Stimulated activated CD4-positive, alpha-beta T cell treated with anti-CD3 and anti-CD28 coated beads, Interleukin-4, amount 100 ng/mL, for 4 hours (primary cell): ENCODE measurements at regions not wholly inside any gene's neighbourhood (a gene's known extent, or its start where the extent isn't known, plus 50 kb on each side); places are given as distances from the start of the nearest gene placed in this dataset.
A peak's percentile ranks its signal among the peaks of the same experiment; 100 is the strongest.

Experiments
- DNase-seq, 2 experiments: peaks; one replicate each; pipeline ENCODE4 v3.0.0-alpha.2; 2020

DNA sequence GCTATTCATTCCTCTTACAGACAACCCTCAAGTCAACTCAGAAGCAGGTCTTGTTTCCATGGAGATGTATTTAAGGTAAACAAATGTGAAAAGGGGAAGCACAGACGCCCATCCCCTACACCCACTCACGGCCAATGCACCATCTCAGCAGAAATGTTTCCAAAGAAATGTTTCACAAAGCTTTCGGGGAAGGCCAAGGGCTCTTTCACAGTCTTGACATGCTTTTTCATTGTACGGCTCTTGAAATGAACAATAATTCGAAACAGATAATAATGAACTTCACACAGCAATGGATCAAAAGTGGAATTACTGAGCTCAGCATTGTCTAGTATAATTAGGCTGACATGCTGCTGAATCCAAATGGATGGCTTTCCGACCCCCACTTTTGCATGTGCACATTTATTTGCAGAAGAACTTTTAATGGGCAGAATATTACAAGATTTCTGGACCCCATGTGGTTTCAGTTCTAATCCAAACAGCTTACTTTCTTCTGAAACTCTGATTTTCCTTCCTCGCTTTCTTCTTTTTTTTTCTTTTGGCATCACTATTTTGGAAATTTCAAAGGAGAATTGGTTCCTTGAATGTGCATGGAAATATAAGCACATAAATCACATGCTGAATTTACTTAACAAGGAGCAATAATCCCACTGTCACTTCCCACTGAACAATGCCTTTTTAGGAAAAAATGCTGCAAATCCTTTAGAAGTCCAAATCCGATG, 160.9 kb downstream of the SMIM20 start:
- peak; percentile 48 to 65 for DNase-seq

DNA sequence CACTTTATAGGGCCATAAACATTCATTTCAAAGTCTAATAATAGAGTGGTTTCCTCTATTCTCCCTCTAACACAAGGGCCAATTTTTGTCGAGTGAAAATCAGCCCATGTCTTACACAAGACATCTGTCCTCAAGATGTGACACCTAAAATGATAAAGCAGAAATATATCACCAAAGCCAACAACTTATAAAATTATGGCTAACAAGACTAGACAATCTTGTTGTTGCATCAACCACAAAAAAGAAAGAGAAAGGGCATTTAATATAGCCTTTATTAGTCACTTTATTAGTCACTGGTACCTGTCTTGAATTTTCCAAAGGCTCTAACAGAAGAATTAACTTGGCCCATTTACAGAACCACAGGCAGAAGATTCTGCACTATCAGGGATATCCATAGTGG, 161.6 kb downstream of the SMIM20 start:
- no peak for DNase-seq

DNA sequence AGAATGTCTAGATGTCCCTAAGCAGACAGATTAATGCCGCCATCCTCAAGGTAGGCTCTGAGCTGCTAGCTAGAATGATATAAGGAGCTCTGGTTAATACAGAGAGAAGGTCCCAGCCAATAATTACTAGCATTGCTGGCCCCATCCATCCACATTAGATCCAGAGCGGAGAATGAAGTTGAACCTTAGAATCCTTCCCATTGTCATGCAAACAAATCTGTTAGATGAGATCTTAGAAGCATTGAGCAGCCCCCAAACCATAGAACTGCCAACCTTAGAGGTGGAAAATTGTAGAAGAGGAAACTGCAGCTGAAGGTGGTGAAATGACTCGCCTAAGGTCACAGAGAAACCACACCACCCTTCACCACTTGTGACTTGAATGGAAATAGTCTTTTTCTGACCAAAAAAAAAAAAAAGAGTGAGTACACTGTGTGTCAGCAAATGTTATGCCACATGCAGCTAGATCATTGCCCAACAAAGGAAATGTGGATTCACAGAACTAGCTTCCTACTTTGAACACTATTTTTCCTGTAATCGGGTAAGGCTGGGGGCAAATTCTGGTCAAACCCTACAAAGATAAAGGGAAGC, 162.1 kb downstream of the SMIM20 start:
- DNase-seq: peak in 1 of 2 experiments; percentile 39

DNA sequence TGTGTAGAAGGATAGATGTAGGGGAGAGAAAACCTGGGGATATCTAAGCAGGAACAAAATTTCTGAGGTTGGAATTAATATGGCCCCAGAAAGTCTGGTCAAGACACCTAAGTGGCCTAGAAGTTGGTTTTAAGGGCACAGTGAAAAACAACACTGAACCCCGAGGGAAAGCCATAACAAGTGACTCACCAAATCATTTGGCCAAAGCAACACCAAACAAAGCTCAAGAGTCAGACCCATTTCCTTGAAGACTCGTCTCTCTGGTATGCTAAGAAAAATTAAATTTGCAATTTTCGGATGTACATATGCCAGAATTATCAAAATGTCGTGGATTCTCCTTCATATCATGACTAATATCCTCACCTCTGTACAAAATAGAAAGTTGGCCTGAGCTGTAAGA, 162.9 kb downstream of the SMIM20 start:
- DNase-seq: no peak

DNA sequence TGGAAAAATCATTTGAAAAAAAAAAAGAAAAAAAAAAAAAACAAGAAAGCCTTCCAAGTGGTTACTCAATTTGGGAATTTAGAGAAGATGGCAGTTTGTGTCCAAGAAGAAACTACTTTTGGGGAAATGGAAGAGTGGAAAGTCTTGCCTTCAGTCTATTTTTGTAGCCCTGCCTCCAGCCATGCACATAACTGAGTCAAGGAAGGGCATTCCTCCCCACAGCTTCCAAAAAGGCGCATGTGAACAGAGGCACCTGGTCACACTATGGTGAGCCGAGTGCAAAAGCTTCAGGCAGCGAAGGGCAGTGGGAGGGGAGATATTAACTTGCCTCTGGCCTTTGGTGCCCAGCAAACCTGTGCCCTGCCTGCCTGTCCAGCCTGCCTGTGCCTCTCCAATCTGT, 163.7 kb downstream of the SMIM20 start:
- no peak for DNase-seq

DNA sequence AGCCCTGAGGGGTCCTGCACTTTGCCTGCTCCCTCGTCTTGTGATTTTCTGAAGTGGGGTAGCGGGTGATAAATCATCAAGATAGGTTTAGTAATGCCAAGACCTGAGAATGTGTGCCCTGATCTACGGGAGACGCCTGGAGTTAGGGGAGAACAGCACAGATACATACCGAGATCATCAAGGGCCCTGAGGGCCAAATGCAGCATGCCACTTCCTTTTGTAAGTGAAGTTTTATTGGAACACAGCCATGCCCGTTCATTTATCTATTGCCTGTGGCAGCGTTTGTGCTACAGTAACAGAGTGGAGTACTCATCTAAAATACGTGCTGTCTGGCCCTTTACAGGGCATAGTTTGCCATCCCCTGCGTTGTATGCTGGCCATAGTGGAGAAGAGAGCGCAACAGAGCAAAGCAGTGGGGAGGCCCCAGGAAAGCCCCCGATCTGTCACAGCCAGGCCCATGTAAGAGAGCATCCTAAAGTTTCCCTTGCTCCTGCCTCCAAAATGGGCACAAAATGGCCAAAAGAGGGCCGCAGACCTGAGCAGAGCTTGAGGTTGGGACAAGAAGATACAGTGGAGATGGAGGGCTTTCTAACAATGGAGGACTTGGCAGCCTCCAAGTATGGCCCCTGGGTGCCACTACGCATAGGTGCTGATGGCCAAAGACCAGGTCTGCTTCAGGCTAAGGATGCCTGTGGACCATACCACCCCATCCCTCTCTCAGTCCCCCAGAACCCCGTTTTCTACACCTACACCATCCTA, 167.0 kb downstream of the SMIM20 start:
- no peak for DNase-seq

DNA sequence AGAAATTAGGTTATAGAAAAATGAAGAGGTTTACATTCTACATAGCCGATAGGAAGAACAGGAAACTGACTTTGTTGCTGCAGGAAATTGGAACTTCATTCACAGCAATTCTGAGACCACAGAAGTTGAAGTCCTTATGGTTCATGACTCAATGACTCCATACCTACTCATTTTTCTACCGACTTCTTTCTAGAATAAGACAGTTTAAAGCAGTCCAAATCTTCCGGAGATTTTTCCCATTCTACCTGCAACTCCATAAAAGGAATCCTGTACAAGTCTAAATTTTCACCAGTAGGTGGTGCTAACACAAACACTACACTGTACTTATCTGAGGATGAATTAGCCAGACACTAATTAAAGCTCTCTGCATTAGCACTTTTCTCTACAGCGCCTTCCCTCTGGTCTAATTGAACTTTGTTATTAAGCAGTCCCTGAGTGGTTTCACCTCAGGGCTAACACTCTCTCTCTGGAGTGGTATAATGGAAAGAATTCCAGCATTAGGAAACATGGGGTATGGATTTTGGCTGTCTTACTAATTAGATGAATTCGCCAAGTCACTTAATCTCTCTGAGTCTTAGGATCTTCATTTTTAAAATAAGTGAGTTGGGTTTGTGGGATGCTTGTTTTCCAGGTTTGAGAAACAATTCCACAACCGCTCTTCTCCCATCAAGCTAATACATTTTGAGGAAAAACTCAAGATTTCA, 167.9 kb downstream of the SMIM20 start:
- DNase-seq: no peak

DNA sequence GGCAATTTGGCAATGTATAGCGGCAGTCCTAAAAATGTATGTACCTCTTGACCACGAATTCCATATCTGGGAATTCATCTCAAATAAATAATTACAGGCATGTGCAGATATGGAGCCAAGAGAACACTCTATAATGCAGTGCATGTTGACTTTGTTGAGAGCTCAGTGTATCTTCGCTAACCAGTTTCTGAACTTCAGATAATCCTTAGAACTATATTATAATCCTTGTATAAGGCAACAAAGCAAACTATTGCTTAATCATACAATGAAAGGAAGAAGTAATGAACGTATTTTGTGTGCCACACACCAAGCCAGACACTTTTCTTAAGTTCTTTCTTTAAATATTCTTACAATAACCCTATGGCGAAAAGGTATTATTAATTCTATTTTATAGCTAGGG, 168.5 kb downstream of the SMIM20 start:
- DNase-seq: no peak

DNA sequence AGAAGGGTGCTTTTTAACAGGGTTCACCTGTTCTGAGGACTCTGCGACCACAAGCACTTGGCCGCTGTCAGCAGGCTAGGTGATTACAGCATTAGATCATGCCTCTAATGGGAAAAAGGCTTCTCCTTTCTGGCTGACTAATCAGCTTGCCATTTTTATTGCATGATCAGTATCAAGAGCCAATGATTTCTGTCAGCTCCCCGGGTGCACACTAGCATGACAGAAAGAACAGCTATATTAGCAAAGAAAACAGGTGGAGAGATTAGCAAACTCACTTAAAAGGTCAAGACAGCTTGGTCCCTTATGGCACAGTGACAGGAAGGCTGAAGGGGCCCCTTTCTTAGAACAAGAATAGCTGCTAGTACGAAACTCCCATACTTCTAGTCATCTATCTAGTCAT, 170.0 kb downstream of the SMIM20 start:
- no peak for DNase-seq

DNA sequence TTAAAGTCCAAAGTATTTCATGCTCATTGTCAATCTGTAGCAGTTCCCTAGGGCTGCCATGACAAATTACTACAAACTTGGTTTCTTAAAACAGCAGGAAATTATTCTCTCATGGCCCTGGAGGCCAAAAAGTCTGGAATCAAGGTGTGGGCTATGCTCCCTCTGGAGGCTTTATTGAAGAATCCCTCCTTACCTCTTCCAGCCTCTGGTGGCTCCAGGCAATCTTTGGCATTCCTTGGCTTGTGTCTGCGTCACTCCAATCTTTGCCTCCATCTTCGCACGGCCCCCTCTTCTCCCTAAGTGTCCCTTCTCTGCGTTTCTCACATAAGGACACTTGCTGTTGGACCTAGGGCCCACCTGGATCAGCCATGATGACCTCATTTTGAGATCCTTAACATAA, 170.4 kb downstream of the SMIM20 start:
- no peak for DNase-seq

DNA sequence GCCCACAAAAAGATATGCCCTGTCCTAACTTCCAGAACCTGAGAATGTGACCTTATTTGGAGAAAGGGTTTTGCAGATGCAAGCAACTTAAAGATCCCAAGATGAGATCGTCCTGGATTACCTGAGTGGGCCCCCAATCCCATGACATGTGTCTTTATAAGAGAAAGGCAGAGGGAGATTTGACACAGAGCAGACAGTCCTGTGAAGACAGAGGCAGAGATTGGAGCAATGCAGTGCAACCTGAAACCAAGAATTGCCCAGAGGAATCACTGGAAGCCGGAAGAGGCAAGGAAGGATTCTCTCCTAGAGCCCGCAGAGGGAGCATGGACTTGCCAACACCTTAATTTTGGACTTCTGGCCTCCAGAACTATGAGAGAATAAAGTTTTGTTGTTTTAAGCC, 171.5 kb downstream of the SMIM20 start:
- no peak for DNase-seq

DNA sequence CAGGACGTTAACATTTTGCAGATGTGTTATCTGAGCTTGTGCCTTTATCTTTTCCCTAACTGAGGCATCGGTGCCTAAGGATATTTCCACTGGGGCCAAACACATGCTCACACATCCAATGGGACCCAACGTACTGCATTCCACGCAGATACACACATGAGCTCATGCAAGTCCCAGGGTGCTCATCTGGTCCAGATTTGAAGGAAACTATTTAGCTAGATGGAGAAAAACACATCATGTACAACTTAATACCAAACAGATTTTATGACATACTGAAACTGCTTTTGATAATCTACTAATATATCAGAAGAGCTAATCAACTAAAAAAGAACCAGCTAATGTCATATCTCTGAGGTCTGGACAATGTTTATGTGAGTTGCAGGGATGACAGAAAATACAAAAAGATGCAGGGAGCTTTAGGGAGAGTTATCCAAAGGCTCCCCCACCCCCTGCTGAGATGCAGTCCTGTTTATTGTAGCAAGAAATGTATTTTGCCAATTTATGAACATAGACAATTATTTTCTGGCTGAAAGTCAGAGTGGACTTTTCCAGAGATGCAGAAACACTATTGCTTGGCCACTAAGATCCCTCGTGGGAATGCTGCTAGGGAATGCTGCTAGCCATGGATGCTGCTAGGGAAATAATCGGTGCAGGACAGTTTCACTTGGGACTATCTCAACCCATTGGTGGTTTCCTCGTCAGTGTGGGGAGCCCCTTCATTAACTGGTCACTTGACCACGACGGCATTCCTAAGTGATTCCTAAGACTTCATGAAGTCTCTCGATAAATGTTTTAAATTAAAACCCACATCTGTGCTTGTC, 172.8 kb downstream of the SMIM20 start:
- no peak for DNase-seq

DNA sequence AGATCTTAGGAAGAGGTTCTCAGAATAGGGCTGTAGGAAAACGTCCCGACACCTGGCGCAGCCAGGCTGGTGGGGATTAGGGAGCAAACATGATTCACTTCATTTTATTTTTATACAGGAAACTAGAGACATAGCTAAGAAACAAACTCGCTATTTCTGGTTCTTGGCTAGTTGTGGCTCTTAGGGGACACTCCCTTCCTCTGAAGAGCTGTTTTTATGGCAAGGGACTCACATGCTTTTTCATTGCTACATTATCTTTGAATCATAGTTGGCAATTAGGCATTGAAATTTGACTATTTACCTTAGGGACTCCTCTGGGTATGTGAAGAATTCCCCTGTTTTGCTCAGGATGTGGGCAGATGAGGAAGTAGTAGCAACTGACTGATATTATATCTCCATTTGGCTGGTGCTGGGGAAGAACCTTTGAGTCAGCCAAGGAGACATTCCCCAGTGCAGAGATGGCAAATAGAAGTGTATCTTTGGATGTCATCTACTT, 174.5 kb downstream of the SMIM20 start:
- DNase-seq: peak in 1 of 2 experiments; percentile 17

DNA sequence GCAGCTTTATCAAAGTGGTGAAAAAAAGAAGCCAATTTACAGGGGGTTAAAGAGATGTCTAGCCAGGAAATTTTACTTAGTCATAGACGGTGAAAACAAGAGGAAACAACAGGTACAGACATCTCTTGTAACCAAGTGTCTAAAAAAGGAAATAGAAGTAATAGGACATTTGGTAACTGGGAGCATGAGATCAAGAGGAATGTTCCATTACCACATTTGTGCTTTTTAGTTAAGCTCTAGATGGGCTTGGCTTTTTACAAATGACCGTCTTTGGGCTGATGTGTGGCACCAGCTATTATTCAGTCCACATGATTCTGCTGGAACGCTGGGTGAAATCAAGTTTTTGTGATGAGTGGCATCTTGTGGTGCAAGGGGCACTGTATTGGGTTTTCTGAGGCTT, 179.5 kb downstream of the SMIM20 start:
- no peak for DNase-seq

DNA sequence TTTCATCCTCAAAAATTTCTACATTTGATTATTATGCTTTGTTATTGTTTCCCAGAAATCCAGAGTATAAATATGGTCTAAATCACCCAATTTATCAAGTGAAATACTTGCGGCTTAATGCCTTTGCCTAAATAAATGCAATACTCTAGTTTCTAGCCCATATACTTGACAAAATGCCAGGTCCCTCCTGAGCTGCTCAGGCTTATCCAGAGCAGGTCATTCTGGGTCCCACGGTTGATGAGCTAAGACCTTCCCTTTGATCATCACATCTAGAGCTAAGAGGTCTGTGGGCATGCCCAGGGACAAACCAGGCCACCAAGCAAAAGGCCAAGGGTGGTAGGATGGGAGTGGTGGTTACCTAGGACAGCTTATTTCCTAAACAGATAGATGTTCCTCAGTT, 180.1 kb downstream of the SMIM20 start:
- no peak for DNase-seq

DNA sequence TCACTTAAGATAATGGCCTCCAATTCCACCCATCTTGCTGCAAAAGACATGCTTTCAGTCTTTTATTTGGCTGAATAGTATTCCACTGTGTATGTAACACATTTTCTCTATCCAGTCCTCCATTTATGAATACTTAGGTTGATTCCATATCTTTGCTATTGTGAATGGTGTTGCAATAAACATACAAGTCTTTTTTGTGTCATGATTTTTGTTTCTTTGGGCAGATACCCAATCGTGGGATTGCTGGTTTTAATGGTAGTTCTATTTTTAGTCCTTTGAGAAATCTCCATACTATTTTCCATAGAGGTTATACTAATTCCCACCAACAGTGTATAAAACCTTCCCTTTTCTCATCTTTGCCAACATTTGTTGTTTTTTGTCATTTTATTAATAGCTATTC, 180.9 kb downstream of the SMIM20 start:
- DNase-seq: no peak

DNA sequence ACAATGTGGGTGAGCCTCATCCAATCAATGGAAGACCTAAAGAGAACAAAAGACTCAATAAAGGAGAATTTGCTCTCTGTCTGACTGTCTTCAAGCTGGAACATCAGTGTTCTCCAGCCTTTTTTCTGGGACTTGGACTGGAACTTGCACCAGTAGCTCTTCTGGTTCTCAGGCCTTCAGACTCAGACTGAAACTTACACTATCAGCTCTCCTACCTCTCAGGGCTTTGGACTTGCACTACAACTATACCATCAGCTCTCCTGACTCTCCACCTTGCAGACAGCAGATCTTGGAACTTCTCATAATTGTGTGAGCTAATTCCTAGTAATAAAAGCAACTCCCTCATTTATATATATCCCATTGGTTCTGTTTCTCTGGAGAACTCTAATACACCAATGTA, 185.9 kb downstream of the SMIM20 start:
- DNase-seq: no peak

DNA sequence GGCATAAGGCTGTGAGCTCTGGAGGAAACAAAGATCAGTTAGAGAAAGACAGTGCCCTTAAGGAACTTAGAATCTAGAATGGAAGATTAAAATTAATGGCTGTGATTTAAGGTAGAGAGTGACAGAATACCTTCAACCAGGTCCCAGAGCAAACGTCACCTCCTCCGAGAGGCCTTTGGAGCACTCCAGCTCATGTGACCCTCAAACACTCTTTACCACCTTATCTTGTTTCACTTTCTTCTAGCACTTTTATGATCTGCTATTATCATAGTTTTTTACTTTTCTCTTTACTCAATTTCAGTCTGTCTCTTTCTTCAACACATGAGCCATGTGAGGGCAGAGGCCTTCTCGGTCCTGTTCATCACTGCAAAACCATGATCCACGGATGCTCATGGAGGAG, 187.0 kb downstream of the SMIM20 start:
- no peak for DNase-seq

DNA sequence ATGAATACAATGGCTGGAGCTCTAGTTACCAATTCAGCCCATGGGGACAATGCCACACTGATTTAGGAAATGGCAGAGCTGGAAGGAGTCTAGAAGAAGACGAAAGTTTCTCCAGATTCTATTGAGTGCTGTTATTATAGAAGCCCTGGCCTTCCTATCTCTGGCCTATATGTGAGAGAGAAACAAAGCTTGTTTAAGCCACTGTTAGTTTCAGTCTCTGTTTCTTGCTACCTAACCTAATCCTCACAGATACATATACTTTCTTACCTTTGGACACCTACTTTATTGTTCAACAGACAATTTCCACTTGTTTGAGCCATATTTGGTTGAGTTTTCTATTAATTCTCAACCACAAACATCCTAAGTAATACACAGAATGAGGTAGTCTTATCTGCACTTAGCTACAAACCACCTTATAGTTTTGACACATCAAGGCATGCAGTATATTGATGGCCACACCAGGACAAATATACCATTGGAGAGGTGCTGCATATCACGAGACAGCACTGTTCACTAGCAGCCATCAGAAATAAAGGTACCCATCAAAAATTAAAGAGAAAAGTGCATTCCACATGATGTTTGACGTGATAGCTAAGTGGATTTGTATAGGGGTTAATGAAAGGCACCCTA, 190.2 kb downstream of the SMIM20 start:
- no peak for DNase-seq

DNA sequence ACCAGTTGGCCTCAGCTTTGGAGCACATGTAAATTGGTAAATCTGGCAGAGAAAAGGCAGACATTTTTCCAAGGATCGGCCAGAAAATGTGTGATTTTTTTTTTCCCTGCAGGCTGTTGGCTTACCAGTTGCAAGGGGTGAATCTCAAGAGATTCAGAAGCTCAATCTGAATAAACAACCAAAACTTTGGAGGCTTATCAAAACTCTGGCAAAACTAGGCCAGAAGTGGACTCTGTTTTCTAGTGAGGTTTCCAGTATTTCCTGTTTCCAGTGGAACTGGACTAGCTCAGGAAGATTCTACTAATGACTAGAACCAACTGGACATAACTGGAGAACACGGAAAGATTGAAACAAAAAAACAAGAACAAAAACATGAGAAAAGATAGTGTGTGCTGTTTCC, 191.3 kb downstream of the SMIM20 start:
- DNase-seq: no peak

DNA sequence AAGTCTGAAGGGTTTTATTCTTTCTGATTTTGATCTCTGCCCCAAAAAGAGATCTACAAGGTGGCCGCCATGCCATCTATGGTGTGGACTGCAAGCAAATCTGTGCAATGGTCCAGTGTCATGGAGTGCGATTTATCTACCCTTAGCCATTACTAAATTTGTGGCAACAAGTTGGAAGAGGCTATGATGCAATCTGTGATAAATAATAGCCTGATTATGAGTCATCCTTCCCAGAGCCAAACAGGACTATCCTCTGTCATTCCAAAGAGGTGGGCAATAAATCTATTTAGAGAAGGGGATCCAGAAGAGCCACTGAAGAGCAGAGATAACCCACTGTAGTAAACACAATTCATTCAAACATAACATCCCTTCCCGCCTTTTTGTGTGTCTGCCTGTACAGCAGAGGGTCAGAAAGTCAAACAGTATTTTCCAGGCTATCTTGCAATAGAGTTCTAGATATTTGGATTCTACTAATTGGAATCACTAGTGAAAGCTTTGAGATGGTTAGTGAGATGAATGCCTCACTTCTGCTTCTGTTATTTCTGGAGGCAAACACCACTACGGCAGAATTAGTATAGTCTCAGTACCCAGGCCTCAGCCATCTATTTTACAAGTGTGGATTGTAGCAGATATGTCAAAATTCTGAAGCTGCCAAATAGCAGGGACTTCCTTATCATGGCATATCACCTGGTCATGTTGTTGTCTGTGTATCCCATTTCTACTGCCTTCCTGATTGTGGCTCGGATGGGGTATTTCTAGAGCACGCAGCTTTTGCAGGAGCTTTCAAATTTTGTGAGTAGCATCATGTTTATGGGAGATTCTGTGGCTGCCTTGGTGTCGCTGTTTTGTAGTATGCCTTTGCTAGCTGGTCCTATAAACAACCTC, 192.0 kb downstream of the SMIM20 start:
- DNase-seq: no peak
